Muscle of leg (tissue), 3 donors: ENCODE measurements at regions not wholly inside any gene's neighbourhood (a gene's known extent, or its start where the extent isn't known, plus 50 kb on each side); places are given as distances from the start of the nearest gene placed in this dataset.

Source experiments
- DNase-seq: peaks from one replicate; pipeline ENCODE4 v3.0.0; 2013
- H3K27ac ChIP-seq: one replicate; pipeline ENCODE4 v1.5.1; 2013; ENCODE audit warnings: mild to moderate bottlenecking, low read length, control low read depth
- H3K27me3 ChIP-seq: one replicate; pipeline ENCODE4 v1.6.1; 2013; ENCODE audit warnings: low read length; ENCODE audit not compliant: control insufficient read depth, insufficient read depth
- H3K36me3 ChIP-seq: one replicate; pipeline ENCODE4 v1.6.1; 2013; ENCODE audit warnings: low read length; ENCODE audit not compliant: control insufficient read depth, insufficient read depth
- H3K4me1 ChIP-seq: one replicate; pipeline ENCODE4 v1.6.1; 2013; ENCODE audit warnings: low read length; ENCODE audit not compliant: control insufficient read depth, insufficient read depth
- H3K4me3 ChIP-seq: one replicate; pipeline ENCODE4 v1.5.1; 2013; ENCODE audit warnings: low read length, control low read depth
- H3K9me3 ChIP-seq: replicated peaks from 2 replicates; pipeline ENCODE4 v1.6.1; 2013; ENCODE audit warnings: low read depth, low read length; ENCODE audit not compliant: control insufficient read depth
- WGBS: methylation state at CpG from one replicate; pipeline ENCODE4 v1.1.5; 2013; ENCODE audit warnings: missing lambda C conversion rate; ENCODE audit not compliant: insufficient coverage; 5-methylcytosine and 5-hydroxymethylcytosine counted together

DNA sequence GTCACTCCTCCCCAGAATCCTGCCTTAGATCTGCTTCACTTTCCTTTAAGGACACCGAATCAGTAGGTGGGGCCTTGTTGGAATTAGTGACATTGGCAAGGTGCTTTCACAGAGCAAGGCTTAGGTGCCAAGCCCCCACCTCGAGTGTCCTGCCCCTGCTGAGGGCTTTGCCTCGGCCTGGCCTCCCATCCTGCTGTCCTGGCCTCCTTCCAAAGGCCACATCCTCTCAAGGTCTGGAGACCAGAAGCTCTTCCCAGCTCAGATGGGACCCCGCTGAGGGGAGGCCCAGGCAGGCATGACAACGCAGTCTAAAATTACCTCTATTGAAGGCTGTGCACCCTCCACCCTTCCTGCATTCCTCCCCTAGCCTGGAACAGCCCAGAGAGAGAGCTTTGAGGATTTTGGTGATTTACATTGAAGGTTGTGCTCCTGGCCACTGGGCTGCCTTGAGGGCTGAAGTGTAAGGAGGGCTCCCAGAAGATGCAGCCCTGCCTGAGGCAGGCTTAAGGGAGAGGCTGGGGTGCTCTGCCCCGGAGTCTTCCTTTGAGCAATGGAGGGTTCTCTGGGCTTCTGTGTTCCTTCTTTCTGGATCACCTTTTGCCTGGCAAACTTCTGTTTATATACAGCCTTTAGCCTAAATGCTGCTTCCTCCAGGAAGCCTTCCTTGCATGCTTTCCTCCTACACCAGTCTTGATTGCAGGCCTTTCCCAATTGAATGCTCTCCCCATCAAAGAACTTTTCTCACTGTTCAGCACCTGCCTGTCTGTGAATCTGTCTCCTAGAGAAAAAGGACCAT lies 154.4 kb downstream of the DDX1 start:
- no peaks in the 10 kb centered on the region for H3K27me3 ChIP-seq
- no peak for DNase-seq
- H3K27ac ChIP-seq: no peak overlapping the region
- H3K36me3 ChIP-seq: no peaks in the 10 kb centered on the region
- H3K9me3 ChIP-seq: peaks cover 3% of the 10 kb centered on the region
- 63% methylated on average over 4 of the region's 6 CpGs for WGBS
- peaks cover 18% of the 10 kb centered on the region for H3K4me1 ChIP-seq
- H3K4me3 ChIP-seq: no peak overlapping the region

- Histone ChIP-seq H3K9me3 (no peaks in the 10 kb centered on the region), H3K27ac (no peak overlapping the region), H3K4me1 (peaks cover 18% of the 10 kb centered on the region), H3K36me3 (no peaks in the 10 kb centered on the region), H3K4me3 (no peak overlapping the region), H3K27me3 (no peaks in the 10 kb centered on the region)
- no peak for DNase-seq
- 88% methylated on average over 2 of the region's 6 CpGs for WGBS
Observed at GRCh38 chr2:15746703-15747550, 155.3 kb downstream of the DDX1 start.

GRCh38 chr2:15747603-15748471 lies 156.2 kb downstream of the DDX1 start:
- no peaks in the 10 kb centered on the region for H3K9me3 ChIP-seq
- H3K36me3 ChIP-seq: no peaks in the 10 kb centered on the region
- no peak overlapping the region for H3K27ac ChIP-seq
- H3K4me3 ChIP-seq: no peak overlapping the region
- H3K4me1 ChIP-seq: peaks cover 18% of the 10 kb centered on the region
- no peak for DNase-seq
- H3K27me3 ChIP-seq: no peaks in the 10 kb centered on the region
- 33% methylated on average over 7 of the region's 16 CpGs for WGBS

DNA sequence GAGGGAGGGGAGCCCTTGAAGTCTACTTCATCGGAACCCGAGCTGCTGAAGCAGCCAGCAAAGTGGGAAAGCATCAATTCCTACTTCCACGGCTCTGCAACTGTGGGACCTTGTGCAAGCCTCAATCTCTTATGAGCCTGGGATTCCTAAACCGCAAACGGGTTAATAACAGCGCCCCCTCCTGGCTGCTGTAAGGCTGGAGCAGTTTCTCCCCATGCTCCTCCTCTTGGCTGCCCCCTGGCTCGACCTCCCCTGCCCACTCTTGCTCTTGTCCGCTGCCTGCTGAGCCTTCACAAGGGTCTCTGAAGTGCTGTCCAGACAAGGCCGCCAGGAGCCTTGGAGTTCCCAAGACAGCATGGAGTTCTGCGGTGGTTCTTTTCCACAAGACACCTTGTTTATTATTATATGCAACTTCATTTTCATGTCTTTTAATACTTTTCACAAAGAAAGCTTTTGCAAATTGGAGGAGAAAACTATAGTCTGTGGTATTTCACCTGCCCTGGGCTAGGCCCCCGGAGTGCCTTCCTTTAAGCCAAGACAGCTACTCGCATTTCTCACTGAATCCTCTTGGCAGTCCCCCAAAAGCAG lies 157.2 kb downstream of the DDX1 start:
- H3K27ac ChIP-seq: no peak overlapping the region
- DNase-seq: no peak
- H3K9me3 ChIP-seq: no peaks in the 10 kb centered on the region
- peaks cover 18% of the 10 kb centered on the region for H3K4me1 ChIP-seq
- H3K36me3 ChIP-seq: no peaks in the 10 kb centered on the region
- no peaks in the 10 kb centered on the region for H3K27me3 ChIP-seq
- H3K4me3 ChIP-seq: no peak overlapping the region
- WGBS: 61% methylated on average over 9 of the region's 12 CpGs

DNA sequence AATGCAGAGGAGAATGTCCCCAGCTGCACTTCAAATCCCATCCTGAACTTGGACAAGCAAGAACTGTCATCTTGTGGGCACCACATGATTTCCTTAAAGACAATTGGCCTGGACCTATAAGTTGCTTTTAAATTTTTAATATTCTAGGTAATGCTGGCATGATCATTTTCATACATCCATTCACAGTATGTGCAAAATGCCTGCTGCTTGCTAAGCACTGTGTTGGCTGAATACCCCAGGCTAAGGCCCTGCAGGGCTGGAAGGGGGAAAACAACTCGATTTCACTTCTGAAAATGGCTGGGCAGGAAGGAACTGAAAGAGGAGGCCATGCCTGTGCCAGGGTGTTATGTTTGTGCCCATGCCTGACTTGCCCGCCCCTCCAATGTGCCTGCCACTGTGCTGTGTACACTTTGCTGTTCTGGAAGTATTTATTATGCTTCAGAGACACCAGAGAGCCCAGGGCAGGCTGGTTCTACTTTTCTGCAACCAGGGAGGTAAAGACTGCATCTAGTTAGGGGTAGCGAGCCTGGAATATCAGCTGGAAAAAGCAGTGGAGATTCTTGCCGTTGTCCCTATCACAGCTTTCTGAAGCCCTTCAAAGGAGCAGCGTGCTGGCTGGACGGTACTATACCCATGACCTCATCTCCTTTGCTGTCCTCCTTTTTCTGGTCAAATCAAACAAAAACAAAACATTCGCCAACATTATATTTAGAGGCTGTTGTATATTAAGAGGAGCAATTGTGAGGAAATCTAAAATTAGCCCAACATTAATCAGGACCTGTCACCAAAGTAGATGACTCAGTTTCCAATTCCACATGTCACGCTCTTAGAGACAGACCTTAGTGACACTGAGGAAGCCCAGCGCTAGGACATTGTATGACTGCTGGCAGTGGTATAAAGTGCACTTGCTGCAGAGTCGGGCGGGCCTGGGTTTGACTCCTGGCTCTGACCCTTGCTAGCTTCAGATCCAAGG lies 158.1 kb downstream of the DDX1 start:
- WGBS: 72% methylated on average over 4 of the region's 11 CpGs

GRCh38 chr2:15750433-15750814 lies 158.8 kb downstream of the DDX1 start:
- H3K27me3 ChIP-seq: no peaks in the 10 kb centered on the region
- no peak overlapping the region for H3K27ac ChIP-seq

More for the DNA sequence above, 158.1 kb downstream of the DDX1 start:
- no peak overlapping the region for H3K4me3 ChIP-seq
- H3K36me3 ChIP-seq: no peaks in the 10 kb centered on the region
- no peaks in the 10 kb centered on the region for H3K9me3 ChIP-seq
- DNase-seq: no peak
- H3K27ac ChIP-seq: no peak overlapping the region
- H3K4me1 ChIP-seq: peaks cover 18% of the 10 kb centered on the region
- H3K27me3 ChIP-seq: no peaks in the 10 kb centered on the region

DNA sequence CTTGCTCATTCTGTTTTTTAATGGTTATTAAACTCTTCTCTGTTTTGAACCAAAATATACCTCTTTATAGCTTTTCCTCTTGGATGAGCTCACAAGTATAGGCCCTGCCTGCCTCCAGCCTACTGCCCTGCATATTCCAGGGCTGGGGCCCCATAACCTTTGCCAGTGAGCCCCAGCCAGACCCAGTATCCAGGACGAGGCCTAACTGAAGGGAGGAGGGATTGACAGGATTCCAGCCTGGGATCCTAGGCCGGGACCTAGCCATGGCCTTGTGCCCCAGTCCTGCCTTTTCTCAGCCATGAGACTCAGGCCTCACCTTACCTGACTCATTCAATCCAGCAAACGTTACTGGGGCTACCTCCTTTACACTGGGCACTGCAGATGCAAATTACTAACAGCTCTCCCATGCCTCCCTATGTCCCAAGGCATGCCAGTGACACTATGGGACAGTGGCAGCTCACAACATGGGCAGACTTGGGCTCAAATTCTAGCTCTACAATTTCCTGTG lies 159.2 kb downstream of the DDX1 start:
- Histone ChIP-seq H3K36me3 (no peaks in the 10 kb centered on the region), H3K4me3 (no peak overlapping the region), H3K27me3 (no peaks in the 10 kb centered on the region), H3K9me3 (peaks cover 2% of the 10 kb centered on the region), H3K27ac (no peak overlapping the region), H3K4me1 (peaks cover 16% of the 10 kb centered on the region)
- WGBS: 69% methylated on average over 3 of the region's 3 CpGs
- no peak for DNase-seq

More at GRCh38 chr2:15750433-15750814, 158.8 kb downstream of the DDX1 start:
- DNase-seq: no peak
- Histone ChIP-seq H3K9me3 (peaks cover 2% of the 10 kb centered on the region), H3K4me3 (no peak overlapping the region), H3K36me3 (no peaks in the 10 kb centered on the region), H3K4me1 (peaks cover 18% of the 10 kb centered on the region)
- 20% methylated on average over 1 of the region's 3 CpGs for WGBS

DNA sequence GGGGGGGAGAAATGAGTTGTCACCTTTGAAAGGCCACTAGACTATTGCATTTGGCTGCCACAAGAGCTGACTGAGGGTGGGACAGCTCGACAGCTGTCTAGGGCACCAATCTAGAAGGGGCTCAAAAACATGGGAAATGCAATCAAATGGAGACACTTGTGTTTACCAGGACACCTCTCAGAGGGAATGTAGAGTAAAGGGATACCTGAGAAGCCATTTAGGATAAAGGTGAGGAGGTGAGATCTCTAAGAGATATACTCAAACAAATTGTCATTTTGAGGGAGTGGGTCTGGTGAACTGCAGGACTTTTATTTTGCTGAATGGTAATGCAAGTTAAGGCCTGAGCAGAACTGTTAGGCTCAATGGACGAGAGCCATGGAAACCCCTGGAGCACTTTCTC lies 159.8 kb downstream of the DDX1 start:
- H3K4me1 ChIP-seq: peaks cover 14% of the 10 kb centered on the region
- no peak overlapping the region for H3K4me3 ChIP-seq
- H3K36me3 ChIP-seq: no peaks in the 10 kb centered on the region
- peaks cover 2% of the 10 kb centered on the region for H3K9me3 ChIP-seq
- DNase-seq: no peak
- H3K27me3 ChIP-seq: no peaks in the 10 kb centered on the region
- H3K27ac ChIP-seq: no peak overlapping the region
- 100% methylated on average over 1 of the region's 2 CpGs for WGBS
